ENCODE measurements at regions not wholly inside any gene's neighbourhood (a gene's known extent, or its start where the extent isn't known, plus 50 kb on each side); places are given as distances from the start of the nearest gene placed in this dataset.

- DNase-seq (ENCODE audit: low read depth, low spot score), result no peak
- ChIA-PET CTCF (interaction anchor here (1.1 to 3.6 kb wide), 3 partner anchors 12 to 313 kb away, joined by 3 to 9 read pairs (median 3); no protein-coding TSS in a partner anchor), POLR2A (no interaction called here)
- TF ChIP-seq CTCF (IDR thresholded peaks at IDR 0.05; ENCODE audit: insufficient read depth, low read length, missing control alignments), result no peak
- no peak overlapping the region for H3K4me3 ChIP-seq (ENCODE audit: low read depth, low read length)
Measured at GRCh38 chr2:18833941-18834340, 244.6 kb upstream of the NT5C1B start.

- TF ChIP-seq CTCF (IDR thresholded peaks at IDR 0.05; ENCODE audit: insufficient read depth, low read length, missing control alignments), result no peak
- no peak for DNase-seq (ENCODE audit: low read depth, low spot score)
- ChIA-PET POLR2A (no interaction called here), CTCF (interaction anchor here (0.8 kb wide), 1 partner anchor 17 kb away, joined by 3 read pairs; no protein-coding TSS in a partner anchor)
- no peak overlapping the region for H3K4me3 ChIP-seq (ENCODE audit: low read depth, low read length)
Measured at GRCh38 chr2:18831916-18832510, 242.6 kb upstream of the NT5C1B start.

- no peak overlapping the region for H3K4me3 ChIP-seq (ENCODE audit: low read depth, low read length)
- TF ChIP-seq CTCF (IDR thresholded peaks at IDR 0.05; ENCODE audit: insufficient read depth, low read length, missing control alignments), result no peak
- POLR2A ChIA-PET, result no interaction called here
- DNase-seq (ENCODE audit: low read depth, low spot score), result no peak
- CTCF ChIA-PET, result interaction anchor here (0.7 to 1.1 kb wide), 3 partner anchors 10 to 311 kb away, joined by 3 read pairs; no protein-coding TSS in a partner anchor
Measured at GRCh38 chr2:18830962-18831361, 241.6 kb upstream of the NT5C1B start.

- CTCF ChIA-PET, result interaction anchor here (1.4 to 1.5 kb wide), 2 partner anchors 9 to 534 kb away, joined by 3 to 6 read pairs; no protein-coding TSS in a partner anchor
- TF ChIP-seq CTCF (IDR thresholded peaks at IDR 0.05; ENCODE audit: insufficient read depth, low read length, missing control alignments), result no peak
- DNase-seq (ENCODE audit: low read depth, low spot score), result peak; percentile 16
- POLR2A ChIA-PET, result no interaction called here
- H3K4me3 ChIP-seq (ENCODE audit: low read depth, low read length), result no peak overlapping the region
Measured at GRCh38 chr2:18829976-18830375, 240.6 kb upstream of the NT5C1B start.

- CTCF ChIA-PET, result interaction anchor here (1.4 to 1.9 kb wide), 3 partner anchors 8 to 535 kb away, joined by 3 to 6 read pairs (median 5); no protein-coding TSS in a partner anchor
- DNase-seq (ENCODE audit: low read depth, low spot score), result peak; percentile 34
- POLR2A ChIA-PET, result no interaction called here
- H3K4me3 ChIP-seq (ENCODE audit: low read depth, low read length), result no peak overlapping the region
- no peak for TF ChIP-seq CTCF (IDR thresholded peaks at IDR 0.05; ENCODE audit: insufficient read depth, low read length, missing control alignments)
Measured at GRCh38 chr2:18829251-18829902, 240.0 kb upstream of the NT5C1B start.

- CTCF ChIA-PET, result interaction anchor here (1.5 to 1.9 kb wide), 2 partner anchors 7 to 10 kb away, joined by 5 to 6 read pairs; no protein-coding TSS in a partner anchor
- no peak overlapping the region for H3K4me3 ChIP-seq (ENCODE audit: low read depth, low read length)
- no peak for DNase-seq (ENCODE audit: low read depth, low spot score)
- no peak for TF ChIP-seq CTCF (IDR thresholded peaks at IDR 0.05; ENCODE audit: insufficient read depth, low read length, missing control alignments)
- POLR2A ChIA-PET, result no interaction called here
Measured at GRCh38 chr2:18828296-18828695, 238.9 kb upstream of the NT5C1B start.
